ENCODE measurements at regions not wholly inside any gene's neighbourhood (a gene's known extent, or its start where the extent isn't known, plus 50 kb on each side); places are given as distances from the start of the nearest gene placed in this dataset.

DNA sequence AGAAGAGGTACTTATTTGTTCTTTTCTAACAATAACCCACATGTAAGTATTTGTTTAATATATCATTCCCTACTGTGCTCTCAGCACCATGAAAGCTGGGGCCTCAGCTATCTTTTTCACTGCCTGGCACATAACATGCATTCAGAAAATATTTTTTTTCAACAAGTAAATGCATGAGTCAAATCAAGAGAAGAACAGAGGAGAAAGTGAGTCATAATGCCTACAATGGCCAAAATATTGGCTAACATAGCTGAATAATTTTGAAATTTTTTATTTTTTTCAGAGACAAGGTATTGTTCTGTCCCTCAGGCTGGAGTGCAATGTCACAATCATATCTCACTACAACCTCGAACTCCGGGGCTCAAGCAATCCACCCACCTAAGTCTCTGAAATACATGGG is 252.2 kb upstream of the ADAMTS5 start:
- TF ChIP-seq, protein P1, sequence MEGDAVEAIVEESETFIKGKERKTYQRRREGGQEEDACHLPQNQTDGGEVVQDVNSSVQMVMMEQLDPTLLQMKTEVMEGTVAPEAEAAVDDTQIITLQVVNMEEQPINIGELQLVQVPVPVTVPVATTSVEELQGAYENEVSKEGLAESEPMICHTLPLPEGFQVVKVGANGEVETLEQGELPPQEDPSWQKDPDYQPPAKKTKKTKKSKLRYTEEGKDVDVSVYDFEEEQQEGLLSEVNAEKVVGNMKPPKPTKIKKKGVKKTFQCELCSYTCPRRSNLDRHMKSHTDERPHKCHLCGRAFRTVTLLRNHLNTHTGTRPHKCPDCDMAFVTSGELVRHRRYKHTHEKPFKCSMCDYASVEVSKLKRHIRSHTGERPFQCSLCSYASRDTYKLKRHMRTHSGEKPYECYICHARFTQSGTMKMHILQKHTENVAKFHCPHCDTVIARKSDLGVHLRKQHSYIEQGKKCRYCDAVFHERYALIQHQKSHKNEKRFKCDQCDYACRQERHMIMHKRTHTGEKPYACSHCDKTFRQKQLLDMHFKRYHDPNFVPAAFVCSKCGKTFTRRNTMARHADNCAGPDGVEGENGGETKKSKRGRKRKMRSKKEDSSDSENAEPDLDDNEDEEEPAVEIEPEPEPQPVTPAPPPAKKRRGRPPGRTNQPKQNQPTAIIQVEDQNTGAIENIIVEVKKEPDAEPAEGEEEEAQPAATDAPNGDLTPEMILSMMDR (IDR thresholded peaks at IDR 0.05): no peak
- TF ChIP-seq TCF7L2 (IDR thresholded peaks at IDR 0.05; ENCODE audit: low read depth, low read length) (no peak), POLR2AphosphoS5 (IDR thresholded peaks at IDR 0.05; ENCODE audit: low read depth, low read length) (no peak)
